Neutrophil (primary cell): ENCODE measurements at regions not wholly inside any gene's neighbourhood (a gene's known extent, or its start where the extent isn't known, plus 50 kb on each side); places are given as distances from the start of the nearest gene placed in this dataset.
"Not testable (repeated sequence)": the region's sequence is repeated elsewhere in the genome, so short reads cannot be mapped to it uniquely, and the experiment has no call there.

Source experiments
- H3K27ac ChIP-seq: fragments of 200-600 bp; sonication (generic); 2 replicates; pipeline ENCODE4 v1.5.1; 2016; ENCODE audit warnings: mild to moderate bottlenecking, moderate library complexity
- H3K27me3 ChIP-seq: fragments of 200-600 bp; sonication (generic); 2 replicates; pipeline ENCODE4 v1.6.0; 2016; ENCODE audit warnings: mild to moderate bottlenecking
- H3K36me3 ChIP-seq: fragments of 200-600 bp; sonication (generic); 2 replicates; pipeline ENCODE4 v1.5.1; 2017
- H3K4me1 ChIP-seq, 2 experiments: fragments of 200-600 bp in 1 of 2; sonication (generic) in 1 of 2; 1 replicate in 1 of 2; 2 replicates in 1 of 2; pipeline versions ENCODE4 v1.5.1 to v1.6.1; 2013 to 2016; ENCODE audit warnings: low read depth in 1 of 2, low read length in 1 of 2, mild to moderate bottlenecking in 1 of 2, moderate library complexity in 1 of 2; ENCODE audit not compliant: control insufficient read depth in 1 of 2, insufficient read depth in 1 of 2
- H3K4me3 ChIP-seq, 2 experiments: fragments of 200-600 bp in 1 of 2; sonication (generic) in 1 of 2; 1 replicate in 1 of 2; 2 replicates in 1 of 2; pipeline ENCODE4 v1.5.1; 2013 to 2016; ENCODE audit warnings: low read depth in 1 of 2, low read length in 1 of 2, mild to moderate bottlenecking in 1 of 2, moderate library complexity in 1 of 2
- H3K9me3 ChIP-seq: fragments of 200-600 bp; sonication (generic); 2 replicates; pipeline ENCODE4 v1.5.1; 2016
- CTCF ChIP-seq: fragments of 200-600 bp; sonication (generic); IDR thresholded peaks from 2 replicates; pipeline ENCODE4 v1.5.1; 2016; ENCODE audit warnings: antibody characterized with exemption

GRCh38 chr1:182331387-182331786 lies 60.2 kb downstream of the GLUL start:
- TF ChIP-seq CTCF = no peak
- Histone ChIP-seq H3K9me3 (no peaks in the 10 kb centered on the region), H3K36me3 (no peaks in the 10 kb centered on the region), H3K27me3 (no peaks in the 10 kb centered on the region), H3K4me3 (no peak overlapping the region), H3K27ac (no peak overlapping the region), H3K4me1 (peaks cover 0 to 4% of the 10 kb centered on the region in 2 experiments)

DNA sequence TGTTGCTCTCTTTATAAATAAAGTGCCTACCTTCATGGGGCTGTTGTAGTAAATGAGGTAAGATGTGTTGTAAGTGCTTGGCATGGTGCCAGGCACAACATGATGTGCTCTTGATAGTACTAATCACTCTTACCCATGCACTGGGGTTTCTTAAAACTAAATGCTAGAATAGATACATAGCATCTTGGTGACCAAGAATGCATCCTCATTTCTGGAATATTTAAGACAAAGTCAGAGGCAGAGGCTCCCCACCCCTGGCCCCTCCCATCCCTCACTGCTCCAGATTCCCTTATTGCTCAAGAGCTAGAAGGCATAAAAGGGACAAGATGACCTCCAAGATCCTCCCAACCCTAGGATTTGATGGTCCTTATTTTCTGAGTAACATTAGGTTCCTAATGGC lies 61.3 kb downstream of the GLUL start:
- Histone ChIP-seq H3K27me3 (no peaks in the 10 kb centered on the region), H3K27ac (no peak overlapping the region), H3K4me3 (no peak overlapping the region), H3K4me1 (no peaks in the 10 kb centered on the region), H3K36me3 (no peaks in the 10 kb centered on the region), H3K9me3 (no peaks in the 10 kb centered on the region)
- no peak for TF ChIP-seq CTCF

GRCh38 chr1:182329471-182329870 lies 62.1 kb downstream of the GLUL start:
- no peak for TF ChIP-seq CTCF
- no peak overlapping the region for H3K4me3 ChIP-seq
- no peaks in the 10 kb centered on the region for H3K27me3 ChIP-seq
- no peaks in the 10 kb centered on the region for H3K36me3 ChIP-seq
- H3K4me1 ChIP-seq = no peaks in the 10 kb centered on the region
- H3K9me3 ChIP-seq = no peaks in the 10 kb centered on the region
- H3K27ac ChIP-seq = no peak overlapping the region

DNA sequence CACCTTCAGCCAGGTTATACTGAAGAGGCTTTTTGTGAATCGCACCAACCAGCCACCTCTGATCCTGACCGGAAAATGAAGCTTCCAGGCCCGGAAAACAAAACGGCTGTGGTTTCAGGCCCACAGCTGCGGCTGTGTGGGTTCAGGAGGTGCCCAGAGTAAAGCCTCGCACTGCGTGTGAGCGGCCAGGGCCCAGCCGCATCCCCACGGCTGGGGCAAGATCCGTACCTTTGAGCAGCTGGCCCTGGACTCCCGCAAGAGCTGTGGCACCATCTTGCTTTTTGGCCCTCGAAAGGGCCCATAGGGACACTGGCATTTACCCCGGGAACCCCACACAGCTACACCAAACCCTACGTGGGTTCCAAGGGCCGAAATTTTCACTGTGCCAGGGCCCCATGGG lies 63.0 kb downstream of the GLUL start:
- no peaks in the 10 kb centered on the region for H3K36me3 ChIP-seq
- no peaks in the 10 kb centered on the region for H3K4me1 ChIP-seq
- TF ChIP-seq CTCF = no peak
- H3K4me3 ChIP-seq = no peak overlapping the region
- no peaks in the 10 kb centered on the region for H3K27me3 ChIP-seq
- H3K27ac ChIP-seq = no peak overlapping the region
- H3K9me3 ChIP-seq = no peaks in the 10 kb centered on the region

DNA sequence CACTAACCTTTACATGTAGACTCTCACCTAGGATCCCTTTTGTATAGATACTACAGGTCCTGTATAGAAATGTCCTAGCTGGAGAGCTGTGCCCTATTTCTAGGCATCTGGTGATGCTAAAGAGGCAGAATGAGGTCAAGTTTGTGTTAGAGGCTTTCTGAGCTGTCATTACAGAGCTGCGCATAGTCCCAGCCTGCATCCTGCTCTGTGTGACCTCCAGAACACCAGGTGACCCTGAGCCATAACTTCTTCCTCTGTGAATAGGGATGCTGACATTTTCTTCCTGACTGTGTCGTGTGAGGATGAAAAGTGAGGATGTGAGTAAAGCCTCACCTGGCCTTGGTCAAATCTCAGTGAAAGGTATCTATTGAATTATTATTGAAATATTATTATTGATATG lies 66.3 kb downstream of the GLUL start:
- no peak overlapping the region for H3K4me3 ChIP-seq
- peaks cover 10 to 12% of the 10 kb centered on the region in 2 experiments for H3K4me1 ChIP-seq
- H3K27me3 ChIP-seq = no peaks in the 10 kb centered on the region
- H3K9me3 ChIP-seq = no peaks in the 10 kb centered on the region
- no peak for TF ChIP-seq CTCF
- H3K36me3 ChIP-seq = no peaks in the 10 kb centered on the region
- no peak overlapping the region for H3K27ac ChIP-seq

GRCh38 chr1:182321532-182321931 lies 70.1 kb downstream of the GLUL start:
- H3K4me1 ChIP-seq = peaks cover 44% of the 10 kb centered on the region in 2 experiments
- not testable (repeated sequence) for H3K36me3 ChIP-seq, H3K27ac ChIP-seq, H3K4me3 ChIP-seq, H3K27me3 ChIP-seq, H3K9me3 ChIP-seq
